MCF 10A (cell line): ENCODE measurements at regions not wholly inside any gene's neighbourhood (a gene's known extent, or its start where the extent isn't known, plus 50 kb on each side); places are given as distances from the start of the nearest gene placed in this dataset.

ENCODE experiments used
- BruUV-seq: library from RNA; stranded (reverse); fragments of 400-500 nt; replicated peaks from 2 replicates; lab custom pipeline; 2021; lab: Mats Ljungman, UMichigan
- CTCF ChIA-PET: fragments of 300-600 bp; sonication (Branson Sonifier 250); formaldehyde crosslinking; extraction: SDS; loops from one replicate; lab custom pipeline; 2021; ENCODE audit warnings: antibody characterized with exemption, inconsistent platforms; lab: Yijun Ruan, JAX
- POLR2A ChIA-PET: fragments of 300-600, 350-650 bp; sonication (Branson Sonifier 250); formaldehyde crosslinking; extraction: SDS; loops from one replicate; lab custom pipeline; 2020; ENCODE audit warnings: antibody characterized with exemption, inconsistent platforms; lab: Yijun Ruan, JAX
- DNase-seq: peaks from one replicate; pipeline ENCODE4 v3.0.0-alpha.2; 2018; ENCODE audit not compliant: unreplicated experiment
- H3K27ac Mint-ChIP-seq: one replicate; pipeline ENCODE4 v1.8.0; 2022; ENCODE audit warnings: mild to moderate bottlenecking, low read depth, mixed read lengths; ENCODE audit not compliant: unreplicated experiment
- H3K27me3 Mint-ChIP-seq: one replicate; pipeline ENCODE4 v1.8.0; 2022; ENCODE audit warnings: mixed read lengths; ENCODE audit not compliant: insufficient read depth, unreplicated experiment
- H3K36me3 Mint-ChIP-seq: one replicate; pipeline ENCODE4 v1.8.0; 2022; ENCODE audit warnings: mild to moderate bottlenecking, moderate library complexity, mixed read lengths; ENCODE audit not compliant: insufficient read depth, unreplicated experiment
- H3K4me1 Mint-ChIP-seq: one replicate; pipeline ENCODE4 v1.8.0; 2022; ENCODE audit warnings: mixed read lengths; ENCODE audit not compliant: insufficient read depth, unreplicated experiment
- H3K4me3 Mint-ChIP-seq: one replicate; pipeline ENCODE4 v1.8.0; 2022; ENCODE audit warnings: mild to moderate bottlenecking, moderate library complexity, mixed read lengths; ENCODE audit not compliant: unreplicated experiment
- H3K9me3 Mint-ChIP-seq: one replicate; pipeline ENCODE4 v1.8.0; 2022; ENCODE audit warnings: mixed read lengths; ENCODE audit not compliant: unreplicated experiment
- intact Hi-C: fragments of 100-400 bp; cut with micrococcal nuclease; formaldehyde crosslinking; loops from 2 replicates; pipeline ENCODE4 v1.14.1; 2022
- TF ChIP-seq, protein P1 (sequence below): fragments of 200-600 bp; IDR thresholded peaks from one replicate; pipeline ENCODE4 v1.8.0; 2022; ENCODE audit warnings: antibody characterized with exemption, mild to moderate bottlenecking; ENCODE audit not compliant: unreplicated experiment

DNA sequence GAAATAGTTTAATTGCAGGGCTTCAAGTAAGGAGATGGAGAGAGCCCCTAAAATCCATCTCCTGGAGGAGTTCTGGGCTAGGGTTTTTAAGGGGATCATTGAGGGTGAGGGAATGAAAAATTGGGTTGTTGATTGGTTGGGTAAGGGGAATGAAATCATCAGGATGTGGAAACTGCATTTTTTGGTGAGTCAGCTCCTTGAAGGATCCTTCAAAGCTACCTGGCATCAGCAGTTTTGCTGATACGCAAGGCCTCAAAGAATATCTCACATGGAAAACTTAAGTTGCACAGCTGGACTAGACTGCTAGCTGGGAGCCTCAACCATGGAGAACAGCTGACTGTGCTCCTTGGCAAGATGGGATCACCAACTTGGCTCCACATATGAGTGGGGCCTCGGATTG, 136.7 kb downstream of the FGF10 start:
- H3K9me3 Mint-ChIP-seq = no peaks in the 10 kb centered on the region
- no peak overlapping the region for H3K4me3 Mint-ChIP-seq
- BruUV-seq = no TSS peak
- no peaks in the 10 kb centered on the region for H3K36me3 Mint-ChIP-seq
- H3K27me3 Mint-ChIP-seq = no peaks in the 10 kb centered on the region
- intact Hi-C loops = no loop called here
- no peak overlapping the region for H3K27ac Mint-ChIP-seq
- ChIA-PET CTCF (interaction anchor here (0.7 kb wide), 1 partner anchor 486 kb away, joined by 5 read pairs; no protein-coding TSS in a partner anchor), POLR2A (interaction anchor here (1.2 to 1.4 kb wide), 2 partner anchors 17 to 94 kb away, joined by 3 read pairs; no protein-coding TSS in a partner anchor)
- peak; percentile 24 for DNase-seq
- TF ChIP-seq, protein P1, sequence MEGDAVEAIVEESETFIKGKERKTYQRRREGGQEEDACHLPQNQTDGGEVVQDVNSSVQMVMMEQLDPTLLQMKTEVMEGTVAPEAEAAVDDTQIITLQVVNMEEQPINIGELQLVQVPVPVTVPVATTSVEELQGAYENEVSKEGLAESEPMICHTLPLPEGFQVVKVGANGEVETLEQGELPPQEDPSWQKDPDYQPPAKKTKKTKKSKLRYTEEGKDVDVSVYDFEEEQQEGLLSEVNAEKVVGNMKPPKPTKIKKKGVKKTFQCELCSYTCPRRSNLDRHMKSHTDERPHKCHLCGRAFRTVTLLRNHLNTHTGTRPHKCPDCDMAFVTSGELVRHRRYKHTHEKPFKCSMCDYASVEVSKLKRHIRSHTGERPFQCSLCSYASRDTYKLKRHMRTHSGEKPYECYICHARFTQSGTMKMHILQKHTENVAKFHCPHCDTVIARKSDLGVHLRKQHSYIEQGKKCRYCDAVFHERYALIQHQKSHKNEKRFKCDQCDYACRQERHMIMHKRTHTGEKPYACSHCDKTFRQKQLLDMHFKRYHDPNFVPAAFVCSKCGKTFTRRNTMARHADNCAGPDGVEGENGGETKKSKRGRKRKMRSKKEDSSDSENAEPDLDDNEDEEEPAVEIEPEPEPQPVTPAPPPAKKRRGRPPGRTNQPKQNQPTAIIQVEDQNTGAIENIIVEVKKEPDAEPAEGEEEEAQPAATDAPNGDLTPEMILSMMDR = no peak
- peaks cover 5% of the 10 kb centered on the region for H3K4me1 Mint-ChIP-seq

DNA sequence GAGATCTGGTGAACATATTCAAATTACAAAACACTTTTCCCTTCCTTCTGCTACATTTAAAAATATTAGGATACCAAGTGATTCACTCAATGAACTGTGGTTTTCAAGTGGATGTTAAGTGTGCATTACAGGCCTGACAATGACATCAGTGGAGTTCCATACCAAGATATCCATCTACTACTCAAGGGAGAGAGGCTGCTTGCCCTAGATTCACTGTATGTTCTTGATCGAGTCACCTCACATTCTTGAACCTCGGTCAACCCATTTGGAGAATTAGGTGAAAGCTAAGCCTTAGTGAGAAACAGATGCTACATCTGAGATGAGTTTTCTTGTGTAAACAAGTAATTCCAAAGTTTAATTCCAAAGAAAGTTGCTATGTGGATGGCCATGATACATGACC, 142.2 kb downstream of the FGF10 start:
- TF ChIP-seq, protein P1 = no peak
- no peaks in the 10 kb centered on the region for H3K36me3 Mint-ChIP-seq
- DNase-seq = no peak
- H3K27me3 Mint-ChIP-seq = no peaks in the 10 kb centered on the region
- BruUV-seq = no TSS peak
- intact Hi-C loops = no loop called here
- CTCF ChIA-PET = no interaction called here
- H3K4me1 Mint-ChIP-seq = peaks cover 10% of the 10 kb centered on the region
- H3K9me3 Mint-ChIP-seq = peaks cover 7% of the 10 kb centered on the region
- POLR2A ChIA-PET = no interaction called here
- no peak overlapping the region for H3K4me3 Mint-ChIP-seq
- H3K27ac Mint-ChIP-seq = no peak overlapping the region

DNA sequence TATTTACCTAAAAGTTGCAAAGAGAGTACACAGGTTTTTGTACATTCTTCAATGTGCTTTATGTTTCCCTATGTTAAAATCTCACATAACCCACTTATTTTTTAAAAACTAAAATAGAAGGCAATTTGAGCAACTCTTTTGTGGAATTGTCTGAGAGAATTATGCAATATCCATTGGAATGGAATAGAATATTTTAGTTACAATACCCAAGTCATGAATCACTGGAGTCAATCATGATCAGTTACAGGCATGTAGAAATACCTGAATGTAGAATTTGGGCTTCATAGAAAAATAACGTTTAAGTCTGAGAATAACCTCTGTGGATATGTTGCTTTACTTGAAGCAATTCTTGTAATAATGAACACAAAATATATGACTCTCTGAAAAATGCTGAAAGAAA, 143.3 kb downstream of the FGF10 start:
- Mint-ChIP-seq H3K4me1 (peaks cover 9% of the 10 kb centered on the region), H3K27me3 (no peaks in the 10 kb centered on the region), H3K27ac (no peak overlapping the region), H3K36me3 (no peaks in the 10 kb centered on the region), H3K9me3 (peaks cover 7% of the 10 kb centered on the region), H3K4me3 (no peak overlapping the region)
- intact Hi-C loops = no loop called here
- BruUV-seq = no TSS peak
- TF ChIP-seq, protein P1 = no peak
- CTCF ChIA-PET = no interaction called here
- POLR2A ChIA-PET = no interaction called here
- DNase-seq = peak; percentile 28

DNA sequence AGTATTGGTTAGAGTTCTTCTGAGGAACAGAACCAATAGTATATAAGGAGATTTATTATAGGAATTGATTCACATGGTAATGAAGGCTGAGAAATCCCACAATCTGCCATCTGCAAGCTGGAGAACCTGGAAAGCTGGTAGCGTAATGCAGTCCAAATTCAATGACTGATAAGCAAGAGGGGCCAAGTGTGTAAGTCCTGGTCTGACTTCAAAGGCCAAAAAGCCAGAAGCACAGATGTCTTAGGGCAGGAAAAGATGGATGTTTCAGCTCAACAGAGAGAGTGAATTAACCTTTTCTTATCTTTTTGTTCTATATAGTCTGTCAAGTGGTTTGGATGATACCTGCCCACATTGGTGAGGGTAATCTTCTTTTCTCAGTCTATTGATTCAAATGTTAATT, 146.4 kb downstream of the FGF10 start:
- no peaks in the 10 kb centered on the region for H3K36me3 Mint-ChIP-seq
- no peaks in the 10 kb centered on the region for H3K27me3 Mint-ChIP-seq
- CTCF ChIA-PET = interaction anchor here (0.6 to 0.7 kb wide), 2 partner anchors 28 to 53 kb away, joined by 3 read pairs; no protein-coding TSS in a partner anchor
- TF ChIP-seq, protein P1 = no peak
- intact Hi-C loops = no loop called here
- no TSS peak for BruUV-seq
- POLR2A ChIA-PET = no interaction called here
- H3K4me1 Mint-ChIP-seq = peaks cover 5% of the 10 kb centered on the region
- peaks cover 7% of the 10 kb centered on the region for H3K9me3 Mint-ChIP-seq
- no peak for DNase-seq
- no peak overlapping the region for H3K27ac Mint-ChIP-seq
- no peak overlapping the region for H3K4me3 Mint-ChIP-seq
